ENCODE measurements at regions not wholly inside any gene's neighbourhood (a gene's known extent, or its start where the extent isn't known, plus 50 kb on each side); places are given as distances from the start of the nearest gene placed in this dataset.

- no peak for DNase-seq (ENCODE audit: low read depth)
- no peak for TF ChIP-seq CTCF (IDR thresholded peaks at IDR 0.05; ENCODE audit: insufficient read depth, low read depth, low read length)
- H3K4me3 ChIP-seq (ENCODE audit: low read depth, low read length) = no peak overlapping the region
Observed at GRCh38 chr22:26779108-26779507, 121.7 kb downstream of the MIAT start.

- TF ChIP-seq CTCF (IDR thresholded peaks at IDR 0.05; ENCODE audit: insufficient read depth, low read depth, low read length) = no peak
- DNase-seq (ENCODE audit: low read depth) = no peak
- no peak overlapping the region for H3K4me3 ChIP-seq (ENCODE audit: low read depth, low read length)
Observed at GRCh38 chr22:26779929-26780328, 122.5 kb downstream of the MIAT start.

DNA sequence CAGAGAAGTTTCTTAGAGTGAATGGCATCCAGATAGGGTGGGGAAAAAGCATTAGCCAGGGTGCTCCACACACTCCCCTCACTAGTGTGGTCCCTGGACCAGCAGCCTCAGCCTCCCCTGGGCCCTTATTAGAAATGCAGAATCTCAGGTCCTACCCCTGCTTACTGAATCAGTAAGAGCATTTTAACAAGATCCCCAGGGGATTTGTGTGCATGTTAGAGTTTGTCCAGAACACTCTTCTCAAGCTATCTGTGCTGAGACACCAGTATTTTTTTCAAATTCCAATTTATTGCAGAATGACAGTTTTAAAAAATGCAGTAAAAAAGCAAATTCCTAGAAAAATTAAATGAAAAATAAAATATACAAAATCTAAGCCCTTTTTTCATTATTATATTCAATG, 123.1 kb downstream of the MIAT start:
- no peak for TF ChIP-seq CTCF (IDR thresholded peaks at IDR 0.05; ENCODE audit: insufficient read depth, low read depth, low read length)
- no peak for DNase-seq (ENCODE audit: low read depth)
- no peak overlapping the region for H3K4me3 ChIP-seq (ENCODE audit: low read depth, low read length)

GRCh38 chr22:26781062-26781461, 123.7 kb downstream of the MIAT start:
- no peak overlapping the region for H3K4me3 ChIP-seq (ENCODE audit: low read depth, low read length)
- DNase-seq (ENCODE audit: low read depth) = no peak
- no peak for TF ChIP-seq CTCF (IDR thresholded peaks at IDR 0.05; ENCODE audit: insufficient read depth, low read depth, low read length)

DNA sequence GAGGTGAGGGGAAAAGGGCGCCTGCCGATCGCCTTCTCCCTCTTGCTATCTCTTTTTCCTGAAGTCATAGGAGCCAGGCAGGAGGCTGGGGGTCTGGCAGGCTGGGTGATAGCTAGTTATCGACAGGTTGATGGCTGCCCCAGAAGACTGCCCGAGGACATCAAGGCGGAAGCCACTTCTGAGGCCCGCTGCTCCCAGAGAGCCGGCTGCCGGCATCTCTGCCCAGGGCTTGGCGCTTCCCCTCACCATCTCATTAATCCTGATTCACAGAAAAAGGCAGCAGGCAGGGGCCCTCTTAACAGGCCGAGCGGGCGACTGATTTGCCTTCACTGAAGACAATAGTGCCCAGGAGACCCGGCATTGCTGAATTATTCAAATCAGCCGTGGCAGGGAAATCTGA, 124.2 kb downstream of the MIAT start:
- H3K4me3 ChIP-seq (ENCODE audit: low read depth, low read length) = no peak overlapping the region
- TF ChIP-seq CTCF (IDR thresholded peaks at IDR 0.05; ENCODE audit: insufficient read depth, low read depth, low read length) = no peak
- DNase-seq (ENCODE audit: low read depth) = no peak

- TF ChIP-seq CTCF (IDR thresholded peaks at IDR 0.05; ENCODE audit: insufficient read depth, low read depth, low read length) = no peak
- peak; percentile 49 for DNase-seq (ENCODE audit: low read depth)
- H3K4me3 ChIP-seq (ENCODE audit: low read depth, low read length) = peak overlapping the region; percentile 35
Observed at GRCh38 chr22:26783885-26784284, 126.5 kb downstream of the MIAT start.

- DNase-seq (ENCODE audit: low read depth) = no peak
- TF ChIP-seq CTCF (IDR thresholded peaks at IDR 0.05; ENCODE audit: insufficient read depth, low read depth, low read length) = no peak
- no peak overlapping the region for H3K4me3 ChIP-seq (ENCODE audit: low read depth, low read length)
Observed at GRCh38 chr22:26784772-26785171, 127.4 kb downstream of the MIAT start.

Data from fibroblast of villous mesenchyme (primary cell).